OCI-LY3 (cell line): ENCODE measurements at regions not wholly inside any gene's neighbourhood (a gene's known extent, or its start where the extent isn't known, plus 50 kb on each side); places are given as distances from the start of the nearest gene placed in this dataset.

Source experiments
- H2AFZ ChIP-seq: fragments of 200-600, 300-600 bp; shearing (Covaris generic); 2 replicates; pipeline ENCODE4 v1.6.0; 2014; ENCODE audit warnings: antibody characterized with exemption, low read depth, low read length
- H3K27ac ChIP-seq: fragments of 200-600, 300-600 bp; sonication (generic); 2 replicates; pipeline ENCODE4 v1.5.1; 2014; ENCODE audit warnings: mild to moderate bottlenecking, low read length, moderate library complexity, mixed read lengths
- H3K27me3 ChIP-seq: fragments of 200-600, 300-600 bp; sonication (generic); 2 replicates; pipeline ENCODE4 v1.6.1; 2014; ENCODE audit warnings: low read depth, low read length, mixed read lengths
- H3K36me3 ChIP-seq: fragments of 200-600, 300-600 bp; sonication (generic); replicated peaks from 2 replicates; pipeline ENCODE3; 2014; ENCODE audit warnings: low read depth, low read length, mixed read lengths
- H3K4me1 ChIP-seq: fragments of 300-600, 200-600 bp; sonication (generic); 2 replicates; pipeline ENCODE4 v1.6.1; 2014; ENCODE audit warnings: low read length, mixed read lengths
- H3K4me2 ChIP-seq: fragments of 200-600, 300-600 bp; sonication (generic); 2 replicates; pipeline ENCODE4 v1.6.1; 2014; ENCODE audit warnings: low read length, mixed read lengths
- H3K4me3 ChIP-seq: fragments of 300-600, 200-600 bp; sonication (generic); 2 replicates; pipeline ENCODE4 v1.5.1; 2014; ENCODE audit warnings: antibody characterized with exemption, mild to moderate bottlenecking, low read length, moderate library complexity
- H3K79me2 ChIP-seq: fragments of 300-600, 200-600 bp; shearing (Covaris generic); 2 replicates; pipeline ENCODE4 v1.6.1; 2014; ENCODE audit warnings: mild to moderate bottlenecking, low read length, mixed read lengths
- H3K9ac ChIP-seq: fragments of 300-600, 200-600 bp; shearing (Covaris generic); 2 replicates; pipeline ENCODE4 v1.6.0; 2014; ENCODE audit warnings: mild to moderate bottlenecking, low read length, moderate library complexity
- H3K9me3 ChIP-seq: fragments of 200-600, 300-600 bp; shearing (Covaris generic); 2 replicates; pipeline ENCODE4 v1.6.1; 2014; ENCODE audit warnings: low read length, mixed read lengths; ENCODE audit not compliant: insufficient read depth
- H4K20me1 ChIP-seq: fragments of 200-600, 300-600 bp; sonication (generic); 2 replicates; pipeline ENCODE4 v1.6.1; 2016; ENCODE audit warnings: low read length, mixed read lengths; ENCODE audit not compliant: insufficient read depth
- EZH2phosphoT487 ChIP-seq: fragments of 200-600 bp; shearing (Covaris generic); IDR thresholded peaks from 2 replicates; pipeline ENCODE4 v1.6.1; 2018; ENCODE audit warnings: antibody characterized with exemption, mixed run types, low read depth
- TF ChIP-seq, protein P1 (sequence below): fragments of 200-600, 300-600 bp; sonication (generic); IDR thresholded peaks from 2 replicates; pipeline ENCODE4 v1.5.1; 2014; ENCODE audit warnings: antibody characterized with exemption, low read length, low read depth

DNA sequence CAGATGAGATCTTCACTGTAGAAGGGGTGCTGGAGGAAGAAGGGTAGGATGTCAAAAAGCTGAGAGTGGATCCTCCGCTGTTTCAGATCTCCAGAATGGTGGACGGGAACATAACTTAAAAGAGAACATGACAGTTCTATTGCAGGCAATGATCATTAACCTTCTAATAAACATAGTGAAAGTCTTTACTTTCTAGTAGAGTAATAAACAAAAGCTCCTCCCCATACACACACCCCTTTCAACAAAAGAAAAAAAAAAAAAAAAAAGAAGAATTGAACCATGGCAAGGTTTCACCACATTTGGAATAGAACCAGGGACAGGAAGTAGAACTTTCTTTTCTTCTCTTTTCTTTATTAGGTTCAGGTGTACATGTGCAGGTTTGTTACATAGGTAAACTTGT is 768.1 kb upstream of the RIOK2 start:
- Histone ChIP-seq H3K36me3 (no peaks in the 10 kb centered on the region), H3K4me1 (no peaks in the 10 kb centered on the region), H3K4me3 (no peak overlapping the region)

DNA sequence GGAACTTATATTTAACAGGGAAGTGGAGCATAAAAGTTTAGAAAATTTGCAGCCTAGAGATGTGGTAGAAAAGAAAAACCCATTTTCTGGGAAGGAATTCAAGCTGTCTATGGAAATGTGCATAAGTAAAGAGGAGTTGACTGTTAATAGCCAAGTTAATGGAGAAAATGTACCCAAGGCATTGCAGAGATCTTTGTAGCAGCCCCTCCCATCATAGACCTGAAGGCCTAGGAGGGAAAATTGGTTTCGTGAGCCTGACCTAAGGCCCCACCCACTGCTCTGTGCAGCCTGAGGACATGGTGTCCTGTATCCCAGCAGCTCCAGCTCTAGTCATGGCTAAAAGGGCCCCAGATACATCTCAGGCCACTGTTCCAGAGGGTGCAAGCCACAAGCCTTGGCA is 772.4 kb upstream of the RIOK2 start:
- Histone ChIP-seq H2AFZ (no peak overlapping the region), H3K9me3 (no peaks in the 10 kb centered on the region), H3K27ac (no peak overlapping the region), H4K20me1 (no peaks in the 10 kb centered on the region), H3K79me2 (no peaks in the 10 kb centered on the region), H3K36me3 (no peaks in the 10 kb centered on the region), H3K4me3 (no peak overlapping the region), H3K27me3 (no peaks in the 10 kb centered on the region), H3K4me2 (no peak overlapping the region), H3K4me1 (no peaks in the 10 kb centered on the region), H3K9ac (no peak overlapping the region)
- TF ChIP-seq, protein P1, sequence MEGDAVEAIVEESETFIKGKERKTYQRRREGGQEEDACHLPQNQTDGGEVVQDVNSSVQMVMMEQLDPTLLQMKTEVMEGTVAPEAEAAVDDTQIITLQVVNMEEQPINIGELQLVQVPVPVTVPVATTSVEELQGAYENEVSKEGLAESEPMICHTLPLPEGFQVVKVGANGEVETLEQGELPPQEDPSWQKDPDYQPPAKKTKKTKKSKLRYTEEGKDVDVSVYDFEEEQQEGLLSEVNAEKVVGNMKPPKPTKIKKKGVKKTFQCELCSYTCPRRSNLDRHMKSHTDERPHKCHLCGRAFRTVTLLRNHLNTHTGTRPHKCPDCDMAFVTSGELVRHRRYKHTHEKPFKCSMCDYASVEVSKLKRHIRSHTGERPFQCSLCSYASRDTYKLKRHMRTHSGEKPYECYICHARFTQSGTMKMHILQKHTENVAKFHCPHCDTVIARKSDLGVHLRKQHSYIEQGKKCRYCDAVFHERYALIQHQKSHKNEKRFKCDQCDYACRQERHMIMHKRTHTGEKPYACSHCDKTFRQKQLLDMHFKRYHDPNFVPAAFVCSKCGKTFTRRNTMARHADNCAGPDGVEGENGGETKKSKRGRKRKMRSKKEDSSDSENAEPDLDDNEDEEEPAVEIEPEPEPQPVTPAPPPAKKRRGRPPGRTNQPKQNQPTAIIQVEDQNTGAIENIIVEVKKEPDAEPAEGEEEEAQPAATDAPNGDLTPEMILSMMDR, result no peak
- TF ChIP-seq EZH2phosphoT487, result no peak

More for the DNA sequence above, 768.1 kb upstream of the RIOK2 start:
- H3K27ac ChIP-seq, result no peak overlapping the region
- no peaks in the 10 kb centered on the region for H4K20me1 ChIP-seq
- H3K9me3 ChIP-seq, result no peaks in the 10 kb centered on the region
- H3K9ac ChIP-seq, result no peak overlapping the region
- no peaks in the 10 kb centered on the region for H3K79me2 ChIP-seq
- H3K27me3 ChIP-seq, result no peaks in the 10 kb centered on the region
- no peak overlapping the region for H3K4me2 ChIP-seq
- no peak for TF ChIP-seq EZH2phosphoT487
- TF ChIP-seq, protein P1, result no peak
- H2AFZ ChIP-seq, result no peak overlapping the region

DNA sequence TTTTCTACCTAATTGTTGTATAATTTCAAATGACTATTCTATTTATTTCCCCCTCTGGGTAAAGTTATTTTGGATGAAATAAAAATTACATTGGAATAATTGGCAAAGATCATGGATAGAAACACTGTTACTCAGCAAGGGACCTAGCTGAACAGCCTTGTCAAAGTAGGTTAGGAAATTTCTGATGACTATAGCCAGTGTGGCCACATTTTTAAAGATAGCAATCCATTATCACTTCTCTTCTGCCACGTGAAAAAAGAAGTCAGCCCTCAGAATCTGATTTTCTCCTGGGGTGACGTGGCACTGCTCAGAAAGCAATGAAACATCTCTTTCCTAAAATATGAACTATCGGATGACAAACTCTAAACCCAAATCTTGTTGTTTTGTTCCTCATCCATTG is 784.2 kb upstream of the RIOK2 start:
- no peak overlapping the region for H3K27ac ChIP-seq
- no peaks in the 10 kb centered on the region for H3K27me3 ChIP-seq
- TF ChIP-seq EZH2phosphoT487, result no peak
- TF ChIP-seq, protein P1, result no peak
- no peak overlapping the region for H3K9ac ChIP-seq
- no peaks in the 10 kb centered on the region for H4K20me1 ChIP-seq
- no peaks in the 10 kb centered on the region for H3K79me2 ChIP-seq
- H2AFZ ChIP-seq, result no peak overlapping the region
- H3K4me2 ChIP-seq, result no peak overlapping the region
- no peaks in the 10 kb centered on the region for H3K9me3 ChIP-seq
- no peak overlapping the region for H3K4me3 ChIP-seq
- no peaks in the 10 kb centered on the region for H3K36me3 ChIP-seq
- H3K4me1 ChIP-seq, result peaks cover 20% of the 10 kb centered on the region

DNA sequence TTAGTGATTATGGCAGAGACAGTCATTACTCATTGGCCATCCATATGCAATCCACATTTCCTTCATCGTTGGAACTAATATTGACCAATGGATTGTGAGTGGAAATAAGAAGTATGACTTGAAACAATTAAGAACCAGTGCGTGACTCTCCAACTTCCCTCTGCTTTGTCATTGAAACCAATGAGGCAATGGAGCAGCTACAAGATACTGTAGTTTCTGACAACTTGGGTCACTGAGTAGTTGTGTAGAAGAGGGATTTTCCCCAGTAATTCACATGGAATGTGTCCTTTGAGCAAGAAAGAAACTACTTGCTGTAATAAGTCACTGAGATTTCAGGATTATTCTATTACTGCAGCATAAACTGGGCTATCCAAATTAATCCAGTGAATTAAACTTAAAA is 785.3 kb upstream of the RIOK2 start:
- no peaks in the 10 kb centered on the region for H3K9me3 ChIP-seq
- H3K4me2 ChIP-seq, result no peak overlapping the region
- H2AFZ ChIP-seq, result no peak overlapping the region
- no peaks in the 10 kb centered on the region for H3K79me2 ChIP-seq
- H3K9ac ChIP-seq, result no peak overlapping the region
- no peak for TF ChIP-seq EZH2phosphoT487
- TF ChIP-seq, protein P1, result no peak
- H3K27ac ChIP-seq, result no peak overlapping the region
- no peaks in the 10 kb centered on the region for H4K20me1 ChIP-seq
- H3K27me3 ChIP-seq, result no peaks in the 10 kb centered on the region
- no peaks in the 10 kb centered on the region for H3K36me3 ChIP-seq
- H3K4me1 ChIP-seq, result peaks cover 20% of the 10 kb centered on the region
- H3K4me3 ChIP-seq, result no peak overlapping the region
